NCI-H1694 (cell line): ENCODE measurements at regions not wholly inside any gene's neighbourhood (a gene's known extent, or its start where the extent isn't known, plus 50 kb on each side); places are given as distances from the start of the nearest gene placed in this dataset.
A peak's percentile ranks its signal among the peaks of the same experiment; 100 is the strongest.

Experiments used
- DNase-seq: peaks from one replicate; lab custom pipeline; 2025; lab: John Stamatoyannopoulos, UW

DNA sequence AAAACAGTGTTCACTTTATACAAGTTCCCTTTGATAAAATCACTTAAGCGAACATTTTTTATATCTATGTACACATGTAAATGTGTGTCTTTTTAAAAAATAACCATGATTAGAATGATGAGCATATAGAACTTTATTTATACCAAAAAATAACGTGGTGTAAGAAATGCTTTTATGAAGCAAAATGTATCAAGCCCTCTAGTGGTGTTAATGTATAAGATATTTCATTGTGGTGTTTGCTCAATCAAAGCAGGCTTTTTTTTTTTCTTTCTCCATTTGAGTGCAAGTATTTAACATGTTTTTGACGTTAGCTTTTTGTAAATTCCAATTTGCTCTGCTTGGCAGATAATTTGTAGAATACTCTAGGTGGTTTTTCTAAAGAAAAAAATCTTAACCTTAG is 2092.4 kb upstream of the TENM3 start:
- peak; percentile 13 for DNase-seq

DNA sequence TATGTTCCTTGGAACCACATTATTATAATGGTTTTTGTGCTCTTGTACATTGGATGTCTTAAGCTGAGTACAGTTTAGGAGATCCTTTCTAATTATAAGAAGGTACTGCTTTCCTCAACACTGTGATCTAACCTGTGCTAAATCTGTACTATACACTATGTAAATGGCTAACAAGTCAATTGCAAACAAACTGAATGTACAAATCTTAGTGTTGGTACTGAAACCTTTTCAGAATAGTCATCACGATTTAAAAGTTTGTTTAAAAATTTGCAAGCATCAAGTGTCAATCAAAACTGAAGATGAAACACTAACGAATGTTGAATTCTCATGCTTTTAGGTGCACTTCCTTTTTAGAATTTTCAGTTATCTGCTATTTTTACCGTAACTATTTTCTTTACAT is 2090.4 kb upstream of the TENM3 start:
- no peak for DNase-seq

DNA sequence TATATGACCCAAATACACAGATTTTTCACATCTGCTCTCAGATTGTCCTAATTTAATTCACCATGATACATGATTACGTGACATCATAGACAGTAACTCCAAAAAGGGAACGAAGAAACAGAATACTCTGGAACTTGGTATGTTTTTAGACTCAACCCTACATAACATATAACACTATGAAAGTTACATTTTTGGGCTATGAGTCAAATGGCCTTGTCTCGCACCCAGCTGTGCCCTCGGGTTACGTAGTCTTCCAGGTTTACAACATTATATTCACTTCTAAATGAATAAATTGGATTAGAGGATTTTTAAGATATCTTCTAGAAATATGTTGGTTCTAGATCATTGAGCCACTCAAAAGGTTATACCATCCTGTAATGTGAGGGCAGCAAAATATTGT is 2089.6 kb upstream of the TENM3 start:
- DNase-seq: no peak

DNA sequence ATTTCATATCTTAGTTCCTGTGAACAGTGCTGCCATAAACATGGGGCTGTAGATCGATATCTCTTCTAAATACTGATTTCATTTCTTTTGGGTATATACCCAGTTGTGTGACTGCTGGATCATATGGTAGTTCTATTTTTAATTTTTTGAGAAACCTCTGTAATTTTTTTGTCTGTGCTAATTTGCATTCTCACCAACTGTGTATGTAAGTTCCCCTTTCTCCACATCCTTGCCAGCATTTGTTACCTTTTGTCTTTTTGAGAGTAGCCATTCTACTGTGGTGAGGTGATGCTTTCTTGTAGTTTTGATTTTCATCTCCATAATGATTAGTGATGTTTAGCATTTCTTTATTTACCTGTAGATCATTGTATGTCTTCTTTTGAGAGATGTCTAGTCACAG is 2086.5 kb upstream of the TENM3 start:
- DNase-seq: no peak

DNA sequence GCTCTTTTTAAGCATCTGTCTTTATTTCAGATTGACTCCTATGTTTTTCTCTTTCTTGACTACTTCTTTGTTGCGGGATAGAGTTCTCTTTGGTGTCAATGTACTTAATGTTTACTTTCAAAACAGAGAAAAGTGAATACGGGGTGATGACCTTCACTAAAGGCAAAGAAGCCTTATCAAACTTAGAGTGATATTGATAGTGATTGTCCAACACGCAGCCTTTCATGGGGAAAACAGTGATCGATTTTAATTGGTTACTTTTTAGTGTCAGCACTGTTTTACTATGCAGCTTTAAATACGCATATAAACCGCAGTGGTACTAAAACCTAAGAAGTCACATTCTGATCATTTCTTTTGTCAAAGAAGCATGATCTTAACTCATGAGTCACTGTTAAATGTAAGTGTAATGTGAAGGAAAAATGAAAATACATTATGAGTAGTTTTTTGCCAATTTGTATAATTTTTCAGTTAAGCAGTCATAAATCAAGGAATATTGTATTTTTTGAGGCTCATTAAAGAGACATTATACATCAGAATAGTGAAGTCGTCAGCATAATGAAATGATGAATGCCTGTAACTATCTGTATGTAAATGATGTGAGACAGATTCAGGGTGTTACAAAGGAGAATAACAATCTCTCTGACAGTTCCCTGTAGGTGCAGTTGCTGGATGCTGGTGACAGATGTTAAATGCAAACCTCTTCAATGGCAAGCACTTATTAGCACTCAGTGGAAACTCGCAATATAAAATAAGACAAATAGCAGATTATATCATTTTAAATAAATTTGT is 2082.8 kb upstream of the TENM3 start:
- DNase-seq: no peak

DNA sequence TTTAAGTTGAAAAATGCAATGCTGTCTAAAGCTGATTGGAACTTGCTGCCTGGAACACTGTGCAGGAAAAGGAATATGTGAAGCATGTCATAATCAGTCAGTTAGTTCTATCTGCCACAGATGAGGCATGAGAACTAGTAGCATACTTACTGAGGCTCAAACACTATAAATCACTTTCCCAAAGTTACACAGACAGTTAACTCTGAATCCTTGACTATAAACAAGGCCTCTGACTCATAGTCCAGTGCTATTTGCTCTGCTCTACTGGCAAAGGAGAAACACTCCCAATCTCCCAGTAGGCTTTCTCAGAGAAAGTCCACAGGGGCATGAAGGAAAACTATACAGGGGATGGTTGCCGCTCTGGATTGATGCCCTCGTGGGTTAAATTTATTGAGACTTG is 2078.4 kb upstream of the TENM3 start:
- no peak for DNase-seq

DNA sequence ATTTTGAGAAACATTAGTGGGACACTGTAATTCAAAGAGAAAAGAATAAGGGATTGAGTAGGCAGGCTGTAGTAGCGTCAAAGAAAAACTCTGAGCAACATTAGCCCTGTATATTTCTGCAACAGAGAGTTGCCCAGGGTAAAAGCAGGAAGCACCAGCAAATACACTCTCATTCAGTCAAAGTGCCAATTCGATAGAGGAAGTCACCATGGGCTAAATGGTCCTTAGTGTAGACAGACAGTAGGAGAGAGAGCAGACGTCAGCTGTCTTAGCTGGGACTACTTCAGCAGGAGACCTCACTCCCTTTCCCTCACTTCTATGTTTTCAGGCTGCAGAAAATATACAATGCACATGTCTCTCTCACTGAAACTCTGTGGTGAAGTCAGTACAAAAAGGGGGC is 2073.8 kb upstream of the TENM3 start:
- DNase-seq: no peak

DNA sequence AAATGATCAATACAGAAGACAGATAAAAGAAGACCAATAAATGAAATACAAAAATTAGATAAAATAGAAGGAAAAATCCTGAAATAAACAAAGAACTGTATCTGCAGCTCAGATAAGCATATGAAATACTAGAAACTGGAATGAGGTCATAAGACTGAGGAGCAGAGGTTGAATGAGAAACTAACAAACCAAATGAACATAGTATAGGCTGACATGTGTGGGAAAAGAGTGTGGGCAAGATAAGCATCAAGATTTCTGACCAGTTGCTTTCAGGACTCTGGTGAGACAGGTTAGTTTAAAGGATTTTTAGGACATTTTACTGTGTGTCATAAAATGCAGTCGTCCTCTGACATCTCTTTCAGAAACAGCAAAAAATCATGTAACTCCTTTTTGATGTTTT is 2073.2 kb upstream of the TENM3 start:
- DNase-seq: no peak

DNA sequence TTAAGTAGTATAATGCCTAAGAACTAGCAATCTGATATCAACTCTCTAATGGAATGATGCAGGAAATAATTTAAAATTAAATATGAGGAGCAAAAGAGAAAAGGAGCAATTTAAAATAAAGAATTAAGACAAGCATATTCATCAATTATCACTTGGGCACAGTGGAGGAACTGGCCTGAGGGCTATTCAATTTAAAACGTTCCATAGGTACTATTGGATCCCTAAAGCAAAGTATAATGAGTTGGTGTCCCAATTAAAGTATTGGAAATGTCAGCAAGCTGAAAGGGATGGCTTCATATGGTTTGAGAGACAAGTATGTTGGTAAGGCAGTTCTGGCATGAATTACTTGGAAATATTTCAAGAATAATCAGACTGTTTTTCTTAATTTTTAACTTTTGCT is 2064.1 kb upstream of the TENM3 start:
- DNase-seq: no peak

DNA sequence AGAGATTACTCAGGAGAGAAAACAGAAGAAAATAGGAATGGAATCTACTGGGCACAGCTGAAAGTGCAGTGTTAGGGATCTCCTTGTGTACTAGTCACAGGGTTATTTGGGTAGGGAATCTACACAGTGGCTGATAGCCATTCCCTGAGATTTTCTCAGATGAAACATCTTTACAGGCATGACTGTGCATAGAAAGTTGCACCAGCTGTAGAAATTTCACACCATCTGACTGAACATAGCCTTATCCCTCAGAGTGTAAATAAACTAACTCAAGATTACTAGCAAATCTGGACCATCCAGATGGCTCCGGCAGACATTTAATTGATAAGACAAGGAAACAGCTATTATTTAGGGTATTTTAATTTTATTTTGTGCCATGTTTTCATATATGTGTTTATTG is 2053.5 kb upstream of the TENM3 start:
- no peak for DNase-seq

DNA sequence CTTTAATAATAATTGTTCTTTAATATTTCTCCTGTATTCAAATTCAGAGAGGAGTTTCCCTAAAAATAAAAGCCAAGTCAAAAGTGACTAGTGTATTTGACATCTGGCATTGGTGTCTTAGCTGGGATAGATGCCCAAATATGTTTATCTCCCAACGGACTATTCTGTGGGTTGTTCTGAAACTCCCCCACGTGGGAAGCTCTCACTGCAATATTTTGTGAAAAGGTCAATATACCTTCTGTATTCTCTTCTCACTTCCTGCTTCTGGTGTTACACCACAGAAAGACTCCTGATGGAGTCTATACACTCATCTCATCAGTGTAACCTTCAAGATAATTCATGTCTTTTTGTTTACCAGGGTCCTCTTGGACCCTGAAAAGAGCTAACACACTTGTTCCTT is 2052.8 kb upstream of the TENM3 start:
- no peak for DNase-seq

DNA sequence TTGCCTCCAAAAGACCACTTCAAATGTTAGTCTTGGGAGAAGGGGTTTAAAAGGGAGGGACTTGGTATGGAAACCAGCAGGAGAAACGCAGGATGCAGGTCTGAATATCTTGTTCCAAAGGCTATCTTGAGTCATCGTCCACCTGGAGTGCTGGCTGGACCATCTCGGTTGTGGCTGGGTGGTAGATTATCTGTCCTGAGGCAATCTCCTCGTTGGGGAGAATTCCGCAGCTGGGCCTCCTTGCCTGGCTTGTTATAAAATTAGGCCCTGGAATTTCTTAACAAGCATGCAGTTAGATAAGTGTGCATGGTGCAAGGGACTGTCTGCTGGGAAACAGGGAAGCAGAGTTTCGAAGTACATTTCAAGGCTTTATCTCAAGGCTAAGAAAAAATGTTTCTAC is 2045.7 kb upstream of the TENM3 start:
- DNase-seq: no peak

DNA sequence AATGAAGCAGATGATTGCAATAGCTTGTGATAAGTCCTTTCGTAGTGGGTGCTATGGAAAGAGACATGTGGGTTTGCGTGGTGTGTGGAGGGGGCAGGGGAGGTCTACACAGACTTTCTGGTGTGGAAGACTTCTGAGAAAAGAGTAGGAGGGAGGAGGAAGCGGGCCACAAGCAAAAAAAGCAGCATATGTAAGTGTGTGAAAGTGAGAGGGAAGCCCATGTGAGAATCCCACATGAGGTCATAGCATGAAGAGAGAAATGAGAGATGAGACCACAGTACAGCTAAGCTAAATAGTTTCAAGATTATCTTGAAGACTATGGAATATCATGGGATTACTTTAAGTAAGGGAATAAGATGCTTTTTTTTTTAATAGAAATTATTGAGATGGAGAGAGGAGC is 2039.9 kb upstream of the TENM3 start:
- no peak for DNase-seq

DNA sequence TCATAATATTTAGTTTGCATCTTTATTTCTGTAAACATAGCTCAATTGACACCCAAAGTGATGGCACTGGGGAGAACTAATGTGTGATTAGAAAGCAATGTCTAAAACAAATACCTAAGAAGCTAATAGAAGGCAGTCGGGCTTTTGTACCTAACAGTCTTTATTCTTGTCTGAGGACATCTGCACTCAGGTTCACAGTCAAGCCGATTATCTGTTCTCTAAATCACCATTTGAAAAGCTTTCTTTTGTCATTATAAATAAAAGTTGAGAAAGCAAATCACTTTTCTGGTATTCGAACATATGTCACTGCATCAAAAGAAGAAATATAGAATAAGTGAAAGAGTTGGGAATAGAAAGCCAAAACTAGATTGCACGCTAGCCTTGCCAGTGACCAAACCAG is 2037.9 kb upstream of the TENM3 start:
- DNase-seq: no peak

DNA sequence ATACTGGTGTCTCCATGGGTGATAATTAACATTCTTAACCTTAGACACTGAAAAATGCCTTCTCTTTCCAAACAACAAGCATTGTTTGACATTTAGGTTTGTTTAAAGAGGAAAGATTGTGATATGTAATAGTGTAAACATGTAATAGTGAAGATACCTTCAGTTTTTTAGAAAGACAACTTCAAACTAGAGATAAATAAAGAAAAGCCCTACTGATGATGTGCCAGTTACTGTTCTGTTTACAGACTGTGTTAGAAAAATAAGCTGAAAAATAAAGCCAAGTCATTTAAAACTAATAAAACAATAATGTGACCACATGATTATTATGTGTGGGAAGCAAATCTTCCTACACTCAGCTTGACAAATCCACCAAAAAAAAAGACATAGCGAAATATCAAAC is 2035.3 kb upstream of the TENM3 start:
- DNase-seq: no peak

DNA sequence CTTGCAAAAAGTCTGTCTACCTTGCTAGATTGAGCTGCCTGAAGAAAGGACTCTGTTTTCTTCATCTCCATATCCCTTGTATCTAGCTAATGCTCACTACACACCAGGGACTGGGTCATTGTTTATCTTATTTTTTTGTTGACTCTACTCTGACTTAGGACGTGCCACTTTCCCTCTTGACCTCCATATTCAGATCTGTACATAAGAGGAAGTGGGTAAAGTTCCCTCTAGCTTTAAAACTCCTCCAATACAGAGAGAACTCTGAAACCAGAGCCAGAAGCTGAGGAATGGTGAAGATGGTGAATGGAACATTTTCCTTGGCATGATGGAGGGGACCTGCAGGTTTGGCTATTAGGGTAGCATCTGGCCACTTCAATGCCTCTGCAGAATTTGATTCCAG is 2026.1 kb upstream of the TENM3 start:
- DNase-seq: no peak

DNA sequence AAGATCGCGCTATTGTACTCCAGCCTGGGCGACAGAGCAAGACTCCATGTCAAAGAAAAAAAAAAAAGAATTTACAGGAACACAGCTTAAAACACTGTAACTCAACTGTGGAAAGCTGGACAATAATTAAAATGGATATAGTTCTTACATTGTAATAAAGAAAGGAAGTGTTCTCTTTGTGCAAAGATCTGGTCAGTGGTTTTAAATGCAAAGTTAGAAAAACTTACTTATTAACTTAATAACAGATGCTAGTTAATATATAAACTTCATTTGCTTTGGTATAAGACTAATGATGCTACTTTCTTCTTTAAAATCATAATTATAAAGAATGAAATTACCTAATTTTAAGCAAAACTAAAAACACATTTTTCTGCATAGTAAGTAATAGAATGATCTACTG is 2024.1 kb upstream of the TENM3 start:
- DNase-seq: no peak

DNA sequence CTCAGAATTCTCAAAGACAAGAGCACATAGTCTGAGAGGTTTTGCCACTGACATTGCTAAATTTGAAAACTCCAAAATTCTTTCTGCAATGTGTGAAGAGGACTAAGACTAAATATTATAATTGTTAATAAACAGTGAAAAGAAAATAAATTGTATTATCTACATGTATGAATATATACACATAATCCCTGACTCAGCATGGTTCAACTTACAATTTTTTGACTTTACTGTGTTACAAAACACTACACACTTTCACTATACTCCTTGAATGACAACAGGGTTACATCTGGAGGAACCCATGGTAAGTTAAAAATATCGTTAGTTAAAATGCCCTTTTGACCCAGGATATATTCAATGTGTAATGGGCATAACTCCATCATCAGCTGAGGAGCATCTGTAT is 2017.2 kb upstream of the TENM3 start:
- no peak for DNase-seq

DNA sequence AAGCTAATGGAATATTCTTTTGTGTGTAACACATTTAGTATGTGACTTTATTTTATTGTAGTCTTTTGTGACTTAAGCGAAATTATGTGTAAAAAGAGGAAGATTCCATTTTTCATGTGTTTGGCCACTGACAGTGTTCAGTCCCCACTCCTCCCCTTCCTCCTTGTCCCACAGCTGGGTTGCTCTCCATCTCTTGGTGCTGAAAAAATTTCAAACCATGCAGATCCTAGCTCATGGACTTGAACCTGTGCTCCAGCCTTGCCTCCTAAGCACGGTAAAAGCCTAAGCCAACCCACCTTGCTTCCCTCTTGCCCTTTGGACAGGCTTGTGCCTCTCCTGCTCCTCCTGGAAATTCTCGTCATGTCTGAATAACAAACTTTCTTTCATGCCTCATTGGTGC is 2008.5 kb upstream of the TENM3 start:
- no peak for DNase-seq

DNA sequence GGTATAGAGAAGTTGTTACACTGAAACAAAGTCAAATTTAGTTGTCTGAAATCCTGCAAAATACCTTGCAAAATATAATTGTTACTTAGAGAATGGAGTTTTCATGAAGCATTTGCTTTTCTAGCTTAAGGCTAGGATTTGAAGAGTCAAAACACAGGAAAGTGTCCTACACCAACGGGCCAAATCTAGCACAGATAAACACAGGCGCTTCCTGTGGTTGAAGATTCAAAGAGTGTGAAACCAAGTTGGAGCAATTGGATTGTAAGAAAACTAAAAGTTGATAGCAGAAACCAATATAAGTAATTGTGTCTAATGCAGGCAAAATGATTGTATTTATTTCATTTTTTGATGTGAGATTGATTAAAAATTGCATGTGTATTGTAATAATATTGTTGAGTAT is 2002.5 kb upstream of the TENM3 start:
- no peak for DNase-seq

DNA sequence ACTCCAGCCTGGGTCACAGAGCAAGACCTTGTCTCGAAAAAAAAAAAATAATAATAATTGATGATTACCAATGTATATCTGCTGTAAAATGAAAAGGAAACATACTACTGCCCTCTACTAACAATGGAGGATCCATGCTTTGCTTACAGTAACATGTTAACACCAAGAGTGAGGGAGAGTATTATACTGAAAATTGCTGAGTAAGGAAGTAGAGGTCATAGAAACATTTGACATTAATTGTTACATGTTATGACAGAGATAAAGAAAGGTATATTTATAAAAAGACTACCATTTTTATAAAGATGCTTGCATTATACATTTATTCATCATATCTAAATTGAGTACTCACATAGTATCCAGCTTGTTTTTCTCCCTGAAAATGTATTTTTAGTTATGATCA is 1989.8 kb upstream of the TENM3 start:
- no peak for DNase-seq

DNA sequence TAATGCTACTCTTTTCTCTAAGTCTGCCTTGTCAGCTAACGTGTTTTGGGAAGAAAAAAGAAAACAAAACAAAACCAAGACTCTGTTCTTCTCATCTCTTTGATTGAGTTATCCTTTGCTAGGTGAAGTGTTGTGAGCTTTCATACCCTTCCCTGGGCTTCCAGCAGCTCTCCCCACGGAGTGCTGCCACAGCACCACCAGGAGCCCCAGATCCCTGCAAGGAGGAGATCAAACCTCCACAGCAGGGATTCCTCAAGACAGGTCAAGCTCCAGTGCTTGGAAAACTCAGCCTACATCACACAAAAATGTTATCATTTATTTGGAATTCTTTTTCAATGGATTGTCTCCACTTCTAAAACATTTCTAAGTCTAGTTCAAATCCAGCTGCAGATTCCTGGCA is 1981.9 kb upstream of the TENM3 start:
- no peak for DNase-seq

DNA sequence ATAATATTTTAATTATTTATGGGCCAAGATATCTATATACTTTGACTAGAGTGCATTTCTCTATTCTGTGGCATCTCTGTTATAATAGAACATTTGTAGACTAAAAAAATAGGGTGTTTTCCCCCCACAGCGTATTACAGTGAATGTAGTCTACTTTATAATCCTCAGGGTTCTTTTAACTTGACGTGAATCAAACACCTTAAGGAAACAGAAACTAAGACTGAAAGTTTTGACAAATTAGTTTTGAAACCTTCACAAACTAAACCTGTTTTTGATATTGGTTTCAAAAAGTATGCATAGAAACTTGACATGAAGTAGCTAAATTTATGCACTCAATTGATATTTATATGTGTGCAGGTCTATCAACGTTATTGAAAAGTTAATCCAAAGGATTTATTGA is 1963.1 kb upstream of the TENM3 start:
- no peak for DNase-seq

DNA sequence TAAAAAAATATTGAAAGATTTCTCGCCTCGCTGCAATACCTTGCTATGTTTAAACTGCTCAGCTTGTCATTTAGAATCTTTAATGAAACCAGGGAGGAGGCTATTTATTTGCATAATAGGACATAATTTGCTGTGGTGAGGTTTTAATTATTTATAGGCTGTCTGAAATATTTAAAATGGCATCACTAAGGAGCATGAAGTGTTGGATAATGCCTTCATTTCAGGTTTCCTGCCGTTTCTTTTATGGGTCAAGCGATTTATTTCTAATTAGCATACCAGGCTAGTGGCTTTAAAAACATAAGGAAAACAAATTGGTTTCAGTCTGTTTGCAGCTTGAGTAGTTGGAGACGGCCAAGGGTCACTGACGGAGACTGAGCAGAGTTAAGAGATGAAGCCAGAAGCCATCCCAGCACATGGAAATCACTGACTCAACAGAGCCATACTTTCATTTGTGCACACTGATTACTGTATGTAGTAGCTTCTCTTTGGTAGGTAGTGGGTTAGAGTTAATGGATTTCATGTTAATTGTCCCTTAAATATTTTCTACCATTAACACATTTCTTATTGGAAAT is 1962.4 kb upstream of the TENM3 start:
- DNase-seq: no peak
